A673 (cell line): ENCODE measurements at regions not wholly inside any gene's neighbourhood (a gene's known extent, or its start where the extent isn't known, plus 50 kb on each side); places are given as distances from the start of the nearest gene placed in this dataset.
"Not testable (repeated sequence)": the region's sequence is repeated elsewhere in the genome, so short reads cannot be mapped to it uniquely, and the experiment has no call there.

ENCODE experiments used
- BruUV-seq: library from RNA; stranded (reverse); fragments of 400-500 nt; replicated peaks from 2 replicates; lab custom pipeline; 2021; lab: Mats Ljungman, UMichigan
- CTCF ChIA-PET: fragments of 300-600 bp; sonication (Branson Sonifier 250); formaldehyde crosslinking; loops from one replicate; lab custom pipeline; 2022; ENCODE audit warnings: antibody characterized with exemption; lab: Charles Lee
- POLR2A ChIA-PET: fragments of 300-600 bp; sonication (Branson Sonifier 250); formaldehyde crosslinking; loops from one replicate; lab custom pipeline; 2022; ENCODE audit warnings: antibody characterized with exemption; ENCODE audit not compliant: low non-redundant PET; lab: Charles Lee
- DNase-seq: peaks from one replicate; pipeline ENCODE4 v3.0.0-alpha.2; 2015; ENCODE audit warnings: low spot score
- H3K27ac ChIP-seq: fragments of 200-600 bp; sonication (generic); 2 replicates; pipeline ENCODE4 v1.5.1; 2016; ENCODE audit warnings: mixed run types, low read depth, mild to moderate bottlenecking, mixed read lengths, antibody characterized with exemption, low read length; ENCODE audit not compliant: poor library complexity, severe bottlenecking
- H3K27me3 ChIP-seq: fragments of 200-600 bp; sonication (generic); replicated peaks from 2 replicates; pipeline ENCODE4 v1.6.1; 2017; ENCODE audit warnings: mixed run types, low read depth, mild to moderate bottlenecking, mixed read lengths, antibody characterized with exemption, low read length; ENCODE audit not compliant: insufficient read depth, poor library complexity
- H3K36me3 ChIP-seq: fragments of 200-600 bp; sonication (generic); 2 replicates; pipeline ENCODE4 v1.6.1; 2016; ENCODE audit warnings: mixed run types, mild to moderate bottlenecking, mixed read lengths, antibody characterized with exemption, low read length; ENCODE audit not compliant: insufficient read depth, poor library complexity, severe bottlenecking
- H3K4me1 ChIP-seq: fragments of 200-600 bp; sonication (generic); 2 replicates; pipeline ENCODE4 v1.6.1; 2017; ENCODE audit warnings: mixed run types, mild to moderate bottlenecking, mixed read lengths, antibody characterized with exemption, low read length; ENCODE audit not compliant: insufficient read depth, poor library complexity, severe bottlenecking
- H3K4me3 ChIP-seq: fragments of 200-600 bp; sonication (generic); 2 replicates; pipeline ENCODE4 v1.5.1; 2016; ENCODE audit warnings: low read depth, mixed run types, mild to moderate bottlenecking, mixed read lengths, low read length; ENCODE audit not compliant: poor library complexity, severe bottlenecking
- H3K9me3 ChIP-seq: fragments of 200-600 bp; sonication (generic); 2 replicates; pipeline ENCODE4 v1.6.1; 2016; ENCODE audit warnings: mixed run types, low read depth, mild to moderate bottlenecking, mixed read lengths, antibody characterized with exemption, low read length; ENCODE audit not compliant: poor library complexity, severe bottlenecking
- EZH2 ChIP-seq: fragments of 200-600 bp; sonication (generic); IDR thresholded peaks from 2 replicates; pipeline ENCODE4 v1.6.1; 2017; ENCODE audit warnings: borderline replicate concordance, low read depth, mild to moderate bottlenecking, mixed read lengths, antibody characterized with exemption, low read length; ENCODE audit not compliant: poor library complexity, severe bottlenecking
- intact Hi-C: fragments of 100-400 bp; cut with micrococcal nuclease; formaldehyde crosslinking; loops from one replicate; pipeline ENCODE4 v1.10.0; 2022; ENCODE audit not compliant: unreplicated experiment
- TF ChIP-seq, protein P1 (sequence below): fragments of 300-800, 200-600 bp; sonication (generic); conservative IDR thresholded peaks from 2 replicates; pipeline ENCODE4 v1.5.1; 2017; ENCODE audit warnings: low read depth, mild to moderate bottlenecking, antibody characterized with exemption, low read length, moderate library complexity, mixed read lengths

- no peak overlapping the region for H3K4me3 ChIP-seq
- no peak overlapping the region for H3K27ac ChIP-seq
- BruUV-seq, result no TSS peak
- ChIA-PET POLR2A (no interaction called here), CTCF (no interaction called here)
- intact Hi-C loops, result no loop called here
- no peaks in the 10 kb centered on the region for H3K4me1 ChIP-seq
- TF ChIP-seq EZH2, result no peak
- TF ChIP-seq, protein P1, sequence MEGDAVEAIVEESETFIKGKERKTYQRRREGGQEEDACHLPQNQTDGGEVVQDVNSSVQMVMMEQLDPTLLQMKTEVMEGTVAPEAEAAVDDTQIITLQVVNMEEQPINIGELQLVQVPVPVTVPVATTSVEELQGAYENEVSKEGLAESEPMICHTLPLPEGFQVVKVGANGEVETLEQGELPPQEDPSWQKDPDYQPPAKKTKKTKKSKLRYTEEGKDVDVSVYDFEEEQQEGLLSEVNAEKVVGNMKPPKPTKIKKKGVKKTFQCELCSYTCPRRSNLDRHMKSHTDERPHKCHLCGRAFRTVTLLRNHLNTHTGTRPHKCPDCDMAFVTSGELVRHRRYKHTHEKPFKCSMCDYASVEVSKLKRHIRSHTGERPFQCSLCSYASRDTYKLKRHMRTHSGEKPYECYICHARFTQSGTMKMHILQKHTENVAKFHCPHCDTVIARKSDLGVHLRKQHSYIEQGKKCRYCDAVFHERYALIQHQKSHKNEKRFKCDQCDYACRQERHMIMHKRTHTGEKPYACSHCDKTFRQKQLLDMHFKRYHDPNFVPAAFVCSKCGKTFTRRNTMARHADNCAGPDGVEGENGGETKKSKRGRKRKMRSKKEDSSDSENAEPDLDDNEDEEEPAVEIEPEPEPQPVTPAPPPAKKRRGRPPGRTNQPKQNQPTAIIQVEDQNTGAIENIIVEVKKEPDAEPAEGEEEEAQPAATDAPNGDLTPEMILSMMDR, result no peak
- no peaks in the 10 kb centered on the region for H3K27me3 ChIP-seq
- no peaks in the 10 kb centered on the region for H3K9me3 ChIP-seq
- no peaks in the 10 kb centered on the region for H3K36me3 ChIP-seq
- DNase-seq, result no peak
These were observed 546.1 kb downstream of the PPP4R3C start for GRCh38 chrX:26916991-26917390.

DNA sequence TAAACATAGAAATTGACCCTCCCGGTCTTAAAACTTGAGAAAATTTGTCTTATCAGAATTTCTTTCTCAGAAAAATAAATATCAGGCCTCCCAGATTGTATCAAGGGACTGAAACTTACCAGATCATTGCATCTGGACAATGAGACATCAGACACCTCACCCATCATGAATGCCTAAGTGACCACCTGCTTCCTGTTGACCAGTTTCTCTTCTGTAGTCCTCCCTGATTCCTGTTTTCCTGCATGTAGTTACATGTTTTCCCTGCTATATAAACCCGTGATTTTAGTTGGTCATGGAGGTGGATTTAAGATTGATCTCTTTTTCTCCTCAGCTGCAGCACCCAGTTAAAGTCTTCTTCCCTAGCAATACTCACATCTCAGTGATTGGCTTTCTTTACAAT lies 548.1 kb downstream of the PPP4R3C start:
- no TSS peak for BruUV-seq
- intact Hi-C loops, result no loop called here
- no peak overlapping the region for H3K27ac ChIP-seq

DNA sequence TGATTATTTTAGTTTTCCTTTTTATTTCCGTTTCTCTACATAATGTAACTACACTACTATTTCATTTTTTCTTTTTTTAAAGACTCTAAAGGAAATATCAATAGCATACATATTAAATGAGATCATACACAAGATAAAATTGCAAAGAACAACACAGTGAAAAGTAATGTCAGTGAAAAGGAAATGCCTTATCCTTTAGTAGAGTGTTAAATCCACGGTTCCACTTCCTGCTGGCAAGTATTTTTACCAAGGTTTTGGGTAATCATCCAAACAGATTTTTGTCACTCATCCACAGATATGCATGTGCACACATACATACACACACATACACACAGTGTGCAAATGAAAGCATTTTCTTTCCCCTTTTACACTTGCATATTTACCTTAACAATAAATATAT lies 548.9 kb downstream of the PPP4R3C start:
- intact Hi-C loops, result no loop called here
- POLR2A ChIA-PET, result no interaction called here

More for the DNA sequence above, 548.1 kb downstream of the PPP4R3C start:
- Histone ChIP-seq H3K9me3 (no peaks in the 10 kb centered on the region), H3K36me3 (no peaks in the 10 kb centered on the region), H3K4me3 (no peak overlapping the region), H3K27me3 (no peaks in the 10 kb centered on the region), H3K4me1 (no peaks in the 10 kb centered on the region)
- DNase-seq, result no peak
- POLR2A ChIA-PET, result no interaction called here
- no peak for TF ChIP-seq EZH2
- TF ChIP-seq, protein P1, result no peak
- CTCF ChIA-PET, result no interaction called here

GRCh38 chrX:26911785-26912184 lies 551.4 kb downstream of the PPP4R3C start:
- H3K27me3 ChIP-seq, BruUV-seq, DNase-seq, H3K4me1 ChIP-seq, H3K9me3 ChIP-seq, POLR2A ChIA-PET, H3K36me3 ChIP-seq, H3K27ac ChIP-seq, intact Hi-C loops, H3K4me3 ChIP-seq, CTCF ChIA-PET: not testable (repeated sequence)

More for the DNA sequence above, 548.9 kb downstream of the PPP4R3C start:
- CTCF ChIA-PET, result no interaction called here
- H3K9me3 ChIP-seq, result no peaks in the 10 kb centered on the region
- H3K27me3 ChIP-seq, result no peaks in the 10 kb centered on the region
- no peaks in the 10 kb centered on the region for H3K4me1 ChIP-seq
- BruUV-seq, result no TSS peak
- no peak for TF ChIP-seq EZH2
- TF ChIP-seq, protein P1, result no peak
- H3K4me3 ChIP-seq, result no peak overlapping the region
- no peak for DNase-seq
- no peak overlapping the region for H3K27ac ChIP-seq
- no peaks in the 10 kb centered on the region for H3K36me3 ChIP-seq
